ENCODE measurements at regions not wholly inside any gene's neighbourhood (a gene's known extent, or its start where the extent isn't known, plus 50 kb on each side); places are given as distances from the start of the nearest gene placed in this dataset.

GRCh38 chr9:110106661-110107060 is 101.3 kb downstream of the C9orf152 start:
- Histone ChIP-seq H3K4me3 (no peak overlapping the region), H3K9me3 (ENCODE audit: low read depth) (no peaks in the 10 kb centered on the region), H3K27me3 (no peaks in the 10 kb centered on the region), H4K20me1 (ENCODE audit: insufficient read depth, poor library complexity, severe bottlenecking) (no peaks in the 10 kb centered on the region), H3K27ac (no peak overlapping the region), H3K36me3 (replicated peaks; ENCODE audit: insufficient read depth, low read depth) (no peaks in the 10 kb centered on the region), H3K79me2 (no peaks in the 10 kb centered on the region), H3K4me1 (ENCODE audit: insufficient read depth) (peaks cover 23% of the 10 kb centered on the region), H2AFZ (no peak overlapping the region), H3K9me2 (replicated peaks; ENCODE audit: insufficient read depth) (no peaks in the 10 kb centered on the region), H3K4me2 (no peak overlapping the region)
- DNase-seq (ENCODE audit: low spot score) = no peak
- 47% methylated on average over 2 of the region's 2 CpGs for WGBS (ENCODE audit: low lambda C conversion rate, missing lambda C conversion rate)
- TF ChIP-seq EZH2 (IDR thresholded peaks at IDR 0.05; ENCODE audit: borderline replicate concordance) = no peak
- no peak for TF ChIP-seq CTCF (IDR thresholded peaks at IDR 0.05; ENCODE audit: poor library complexity)
- TF ChIP-seq EZH2phosphoT487 (IDR thresholded peaks at IDR 0.05; ENCODE audit: low read depth, severe bottlenecking, unreplicated experiment) = no peak

- H3K36me3 ChIP-seq (replicated peaks; ENCODE audit: insufficient read depth, low read depth) = no peaks in the 10 kb centered on the region
- no peak overlapping the region for H2AFZ ChIP-seq
- no peak overlapping the region for H3K27ac ChIP-seq
- H3K27me3 ChIP-seq = no peaks in the 10 kb centered on the region
- no peak overlapping the region for H3K4me2 ChIP-seq
- DNase-seq (ENCODE audit: low spot score) = no peak
- no peaks in the 10 kb centered on the region for H4K20me1 ChIP-seq (ENCODE audit: insufficient read depth, poor library complexity, severe bottlenecking)
- no peaks in the 10 kb centered on the region for H3K9me2 ChIP-seq (replicated peaks; ENCODE audit: insufficient read depth)
- 73% methylated on average over 7 of the region's 7 CpGs for WGBS (ENCODE audit: low lambda C conversion rate, missing lambda C conversion rate)
- peaks cover 15% of the 10 kb centered on the region for H3K4me1 ChIP-seq (ENCODE audit: insufficient read depth)
- no peaks in the 10 kb centered on the region for H3K79me2 ChIP-seq
- H3K4me3 ChIP-seq = no peak overlapping the region
- no peak for TF ChIP-seq CTCF (IDR thresholded peaks at IDR 0.05; ENCODE audit: poor library complexity)
- TF ChIP-seq EZH2 (IDR thresholded peaks at IDR 0.05; ENCODE audit: borderline replicate concordance) = no peak
- no peak for TF ChIP-seq EZH2phosphoT487 (IDR thresholded peaks at IDR 0.05; ENCODE audit: low read depth, severe bottlenecking, unreplicated experiment)
- H3K9me3 ChIP-seq (ENCODE audit: low read depth) = no peaks in the 10 kb centered on the region
These were observed 98.4 kb downstream of the C9orf152 start for GRCh38 chr9:110109333-110110092.

GRCh38 chr9:110110154-110110553 is 97.8 kb downstream of the C9orf152 start:
- no peaks in the 10 kb centered on the region for H3K27me3 ChIP-seq
- TF ChIP-seq CTCF (IDR thresholded peaks at IDR 0.05; ENCODE audit: poor library complexity) = no peak
- no peak for TF ChIP-seq EZH2 (IDR thresholded peaks at IDR 0.05; ENCODE audit: borderline replicate concordance)
- no peak for TF ChIP-seq EZH2phosphoT487 (IDR thresholded peaks at IDR 0.05; ENCODE audit: low read depth, severe bottlenecking, unreplicated experiment)
- no peak overlapping the region for H3K4me2 ChIP-seq
- no peak overlapping the region for H3K4me3 ChIP-seq
- H2AFZ ChIP-seq = no peak overlapping the region
- DNase-seq (ENCODE audit: low spot score) = no peak
- H3K4me1 ChIP-seq (ENCODE audit: insufficient read depth) = peaks cover 15% of the 10 kb centered on the region
- H3K36me3 ChIP-seq (replicated peaks; ENCODE audit: insufficient read depth, low read depth) = no peaks in the 10 kb centered on the region
- H3K27ac ChIP-seq = no peak overlapping the region
- H3K9me3 ChIP-seq (ENCODE audit: low read depth) = no peaks in the 10 kb centered on the region
- WGBS (ENCODE audit: low lambda C conversion rate, missing lambda C conversion rate) = 94% methylated on average over 2 of the region's 2 CpGs
- H3K9me2 ChIP-seq (replicated peaks; ENCODE audit: insufficient read depth) = no peaks in the 10 kb centered on the region
- H4K20me1 ChIP-seq (ENCODE audit: insufficient read depth, poor library complexity, severe bottlenecking) = no peaks in the 10 kb centered on the region
- H3K79me2 ChIP-seq = no peaks in the 10 kb centered on the region

All from hepatocyte (in vitro differentiated cells).